ENCODE measurements at regions not wholly inside any gene's neighbourhood (a gene's known extent, or its start where the extent isn't known, plus 50 kb on each side); places are given as distances from the start of the nearest gene placed in this dataset.

- no peak for TF ChIP-seq MYC (IDR thresholded peaks at IDR 0.05; ENCODE audit: low read depth, low read length)
- TF ChIP-seq JUN (IDR thresholded peaks at IDR 0.05; ENCODE audit: borderline replicate concordance, insufficient read depth, insufficient read length, low read depth) = no peak
- TF ChIP-seq EZH2 (IDR thresholded peaks at IDR 0.05; ENCODE audit: borderline replicate concordance, low read depth, low read length, severe bottlenecking) = no peak
- TF ChIP-seq FOS (IDR thresholded peaks at IDR 0.05; ENCODE audit: borderline replicate concordance, insufficient read depth, low read length) = no peak
- no peak for TF ChIP-seq CTCF (IDR thresholded peaks at IDR 0.05; ENCODE audit: extremely low read depth in 1 of 2, insufficient read depth in 1 of 2, low read depth in 1 of 2, low read length in 2 of 2)
- no peak for TF ChIP-seq POLR2AphosphoS5 (IDR thresholded peaks at IDR 0.05; ENCODE audit: insufficient read depth, low read depth, low read length)
- no peak for DNase-seq (ENCODE audit: low read depth, low spot score)
- BruUV-seq (replicated peaks) = no TSS peak
- Histone ChIP-seq H3K79me2 (ENCODE audit: control insufficient read depth, insufficient read depth, low read length) (no peaks in the 10 kb centered on the region), H3K27ac (ENCODE audit: insufficient read depth, low read depth, low read length) (no peak overlapping the region), H3K9me3 (replicated peaks; ENCODE audit: control insufficient read depth, insufficient read depth, low read length) (no peaks in the 10 kb centered on the region), H3K4me1 (ENCODE audit: control insufficient read depth, extremely low read depth, insufficient read depth, low read length) (no peaks in the 10 kb centered on the region), H3K27me3 (ENCODE audit: control insufficient read depth in 2 of 2, insufficient read depth in 2 of 2, low read length in 2 of 2) (no peaks in the 10 kb centered on the region), H3K4me2 (ENCODE audit: insufficient read depth, low read length) (no peak overlapping the region), H3K36me3 (ENCODE audit: control insufficient read depth in 2 of 2, extremely low read depth in 1 of 2, insufficient read depth in 2 of 2, low read length in 2 of 2) (no peaks in the 10 kb centered on the region), H4K20me1 (replicated peaks; ENCODE audit: control insufficient read depth, extremely low read depth, insufficient read depth, low read length) (no peaks in the 10 kb centered on the region), H3K9ac (replicated peaks; ENCODE audit: extremely low read depth, insufficient read depth, low read length) (no peak overlapping the region), H2AFZ (ENCODE audit: low read depth, low read length) (no peak overlapping the region), H3K9me1 (replicated peaks; ENCODE audit: control insufficient read depth, extremely low read depth, insufficient read depth, low read length) (no peaks in the 10 kb centered on the region), H3K4me3 (replicated peaks in 1 of 3; ENCODE audit: insufficient read depth in 1 of 3, low read depth in 1 of 3, low read length in 3 of 3) (no peak overlapping the region)
- POLR2A ChIA-PET = no interaction called here
- no peak for FAIRE-seq
- dilution Hi-C loops (cut with MboI; ENCODE audit: extremely low pct_ligation_motif_present, low sequenced_read_pairs) = no loop called here
- intact Hi-C loops (cut with micrococcal nuclease) = no loop called here
- CTCF ChIA-PET = no interaction called here
Measured at GRCh38 chr17:16878084-16878483, 93.8 kb downstream of the TNFRSF13B start.

- Histone ChIP-seq H2AFZ (ENCODE audit: low read depth, low read length) (no peak overlapping the region), H3K4me3 (replicated peaks in 1 of 3; ENCODE audit: insufficient read depth in 1 of 3, low read depth in 1 of 3, low read length in 3 of 3) (no peak overlapping the region), H3K79me2 (ENCODE audit: control insufficient read depth, insufficient read depth, low read length) (no peaks in the 10 kb centered on the region), H3K9me3 (replicated peaks; ENCODE audit: control insufficient read depth, insufficient read depth, low read length) (no peaks in the 10 kb centered on the region), H3K27me3 (ENCODE audit: control insufficient read depth in 2 of 2, insufficient read depth in 2 of 2, low read length in 2 of 2) (no peaks in the 10 kb centered on the region), H3K4me1 (ENCODE audit: control insufficient read depth, extremely low read depth, insufficient read depth, low read length) (no peaks in the 10 kb centered on the region), H3K27ac (ENCODE audit: insufficient read depth, low read depth, low read length) (no peak overlapping the region), H3K9ac (replicated peaks; ENCODE audit: extremely low read depth, insufficient read depth, low read length) (no peak overlapping the region), H4K20me1 (replicated peaks; ENCODE audit: control insufficient read depth, extremely low read depth, insufficient read depth, low read length) (no peaks in the 10 kb centered on the region), H3K4me2 (ENCODE audit: insufficient read depth, low read length) (no peak overlapping the region), H3K36me3 (ENCODE audit: control insufficient read depth in 2 of 2, extremely low read depth in 1 of 2, insufficient read depth in 2 of 2, low read length in 2 of 2) (no peaks in the 10 kb centered on the region), H3K9me1 (replicated peaks; ENCODE audit: control insufficient read depth, extremely low read depth, insufficient read depth, low read length) (no peaks in the 10 kb centered on the region)
- TF ChIP-seq POLR2AphosphoS5 (IDR thresholded peaks at IDR 0.05; ENCODE audit: insufficient read depth, low read depth, low read length) = no peak
- no peak for TF ChIP-seq POLR2A (IDR thresholded peaks at IDR 0.05; ENCODE audit: low read depth, low read length)
- no peak for TF ChIP-seq MAX (IDR thresholded peaks at IDR 0.05; ENCODE audit: insufficient read depth, insufficient read length)
- TF ChIP-seq JUN (IDR thresholded peaks at IDR 0.05; ENCODE audit: borderline replicate concordance, insufficient read depth, insufficient read length, low read depth) = no peak
- TF ChIP-seq MYC (IDR thresholded peaks at IDR 0.05; ENCODE audit: low read depth, low read length) = no peak
- POLR2A ChIA-PET = no interaction called here
- intact Hi-C loops (cut with micrococcal nuclease) (no loop called here), dilution Hi-C loops (cut with MboI; ENCODE audit: extremely low pct_ligation_motif_present, low sequenced_read_pairs) (no loop called here)
- FAIRE-seq (no peak), DNase-seq (ENCODE audit: low read depth, low spot score) (no peak)
- no TSS peak for BruUV-seq (replicated peaks)
- CTCF ChIA-PET = no interaction called here
Measured at GRCh38 chr17:16877099-16877498, 94.8 kb downstream of the TNFRSF13B start.

All from endothelial cell of umbilical vein (primary cell).